ENCODE measurements at regions not wholly inside any gene's neighbourhood (a gene's known extent, or its start where the extent isn't known, plus 50 kb on each side); places are given as distances from the start of the nearest gene placed in this dataset.

DNA sequence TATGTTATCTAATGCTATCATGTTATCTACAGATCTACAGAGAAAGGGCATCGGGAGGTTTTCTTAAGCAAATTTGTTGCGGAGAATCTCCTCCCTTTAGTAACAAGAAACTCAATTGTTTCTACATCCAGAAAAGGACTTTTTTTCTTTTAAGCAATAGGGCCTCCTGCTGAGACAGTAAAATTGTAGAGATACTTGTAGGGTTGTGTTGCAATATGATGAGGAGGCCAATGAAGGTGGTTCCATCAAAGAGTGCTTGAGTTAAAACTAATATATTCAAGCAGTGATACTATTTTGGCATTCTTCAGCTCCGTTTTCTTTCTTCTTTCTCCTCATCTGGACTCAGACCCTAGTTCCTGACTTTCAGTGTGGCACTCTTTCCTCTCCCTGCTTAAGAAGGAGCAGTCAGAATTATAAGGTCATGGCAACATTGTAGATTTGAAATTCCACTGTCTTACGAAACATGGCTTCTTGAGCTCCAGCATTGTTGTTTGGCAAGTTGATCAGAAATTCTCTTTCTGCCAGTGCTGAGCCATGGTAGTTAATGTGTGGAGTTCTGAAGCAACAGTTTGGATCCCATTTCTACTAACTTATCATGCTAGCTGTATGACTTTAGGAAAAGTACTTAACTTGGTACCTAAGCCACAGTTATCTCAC, 202.0 kb upstream of the SLC14A2 start:
- no TSS peak for BruUV-seq (replicated peaks)
- intact Hi-C loops (cut with micrococcal nuclease; ENCODE audit: unreplicated experiment) = no loop called here
- CTCF ChIA-PET = no interaction called here

DNA sequence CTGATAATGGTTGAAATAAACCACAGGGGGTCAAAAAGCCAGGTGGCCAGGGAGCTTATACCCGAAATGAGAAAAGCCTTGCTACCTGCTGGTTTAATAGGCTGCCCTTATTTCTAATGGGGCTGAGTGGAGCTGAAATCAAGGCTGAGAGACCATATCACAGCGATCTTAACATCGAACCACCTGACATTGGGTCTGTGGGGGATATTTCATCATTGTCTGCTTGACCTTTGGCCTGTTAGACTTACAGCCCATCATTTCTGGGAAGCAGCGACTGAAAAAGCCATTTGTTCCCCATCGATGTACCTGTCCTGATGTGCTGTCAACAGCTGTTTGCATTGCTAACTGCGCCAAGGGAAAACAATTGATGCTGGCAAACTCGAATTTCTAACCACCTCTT, 199.7 kb upstream of the SLC14A2 start:
- TF ChIP-seq, protein P1, sequence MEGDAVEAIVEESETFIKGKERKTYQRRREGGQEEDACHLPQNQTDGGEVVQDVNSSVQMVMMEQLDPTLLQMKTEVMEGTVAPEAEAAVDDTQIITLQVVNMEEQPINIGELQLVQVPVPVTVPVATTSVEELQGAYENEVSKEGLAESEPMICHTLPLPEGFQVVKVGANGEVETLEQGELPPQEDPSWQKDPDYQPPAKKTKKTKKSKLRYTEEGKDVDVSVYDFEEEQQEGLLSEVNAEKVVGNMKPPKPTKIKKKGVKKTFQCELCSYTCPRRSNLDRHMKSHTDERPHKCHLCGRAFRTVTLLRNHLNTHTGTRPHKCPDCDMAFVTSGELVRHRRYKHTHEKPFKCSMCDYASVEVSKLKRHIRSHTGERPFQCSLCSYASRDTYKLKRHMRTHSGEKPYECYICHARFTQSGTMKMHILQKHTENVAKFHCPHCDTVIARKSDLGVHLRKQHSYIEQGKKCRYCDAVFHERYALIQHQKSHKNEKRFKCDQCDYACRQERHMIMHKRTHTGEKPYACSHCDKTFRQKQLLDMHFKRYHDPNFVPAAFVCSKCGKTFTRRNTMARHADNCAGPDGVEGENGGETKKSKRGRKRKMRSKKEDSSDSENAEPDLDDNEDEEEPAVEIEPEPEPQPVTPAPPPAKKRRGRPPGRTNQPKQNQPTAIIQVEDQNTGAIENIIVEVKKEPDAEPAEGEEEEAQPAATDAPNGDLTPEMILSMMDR (IDR thresholded peaks at IDR 0.05) = no peak
- TF ChIP-seq POLR2AphosphoS5 (IDR thresholded peaks at IDR 0.05; ENCODE audit: low read depth, low read length) (no peak), TCF7L2 (IDR thresholded peaks at IDR 0.05; ENCODE audit: low read depth, low read length) (no peak), SIN3A (IDR thresholded peaks at IDR 0.05; ENCODE audit: borderline replicate concordance, insufficient read depth, low read depth, low read length) (no peak)
- TF ChIP-seq, protein P2, sequence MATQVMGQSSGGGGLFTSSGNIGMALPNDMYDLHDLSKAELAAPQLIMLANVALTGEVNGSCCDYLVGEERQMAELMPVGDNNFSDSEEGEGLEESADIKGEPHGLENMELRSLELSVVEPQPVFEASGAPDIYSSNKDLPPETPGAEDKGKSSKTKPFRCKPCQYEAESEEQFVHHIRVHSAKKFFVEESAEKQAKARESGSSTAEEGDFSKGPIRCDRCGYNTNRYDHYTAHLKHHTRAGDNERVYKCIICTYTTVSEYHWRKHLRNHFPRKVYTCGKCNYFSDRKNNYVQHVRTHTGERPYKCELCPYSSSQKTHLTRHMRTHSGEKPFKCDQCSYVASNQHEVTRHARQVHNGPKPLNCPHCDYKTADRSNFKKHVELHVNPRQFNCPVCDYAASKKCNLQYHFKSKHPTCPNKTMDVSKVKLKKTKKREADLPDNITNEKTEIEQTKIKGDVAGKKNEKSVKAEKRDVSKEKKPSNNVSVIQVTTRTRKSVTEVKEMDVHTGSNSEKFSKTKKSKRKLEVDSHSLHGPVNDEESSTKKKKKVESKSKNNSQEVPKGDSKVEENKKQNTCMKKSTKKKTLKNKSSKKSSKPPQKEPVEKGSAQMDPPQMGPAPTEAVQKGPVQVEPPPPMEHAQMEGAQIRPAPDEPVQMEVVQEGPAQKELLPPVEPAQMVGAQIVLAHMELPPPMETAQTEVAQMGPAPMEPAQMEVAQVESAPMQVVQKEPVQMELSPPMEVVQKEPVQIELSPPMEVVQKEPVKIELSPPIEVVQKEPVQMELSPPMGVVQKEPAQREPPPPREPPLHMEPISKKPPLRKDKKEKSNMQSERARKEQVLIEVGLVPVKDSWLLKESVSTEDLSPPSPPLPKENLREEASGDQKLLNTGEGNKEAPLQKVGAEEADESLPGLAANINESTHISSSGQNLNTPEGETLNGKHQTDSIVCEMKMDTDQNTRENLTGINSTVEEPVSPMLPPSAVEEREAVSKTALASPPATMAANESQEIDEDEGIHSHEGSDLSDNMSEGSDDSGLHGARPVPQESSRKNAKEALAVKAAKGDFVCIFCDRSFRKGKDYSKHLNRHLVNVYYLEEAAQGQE (IDR thresholded peaks at IDR 0.05; ENCODE audit: insufficient read depth in 1 of 2, low read depth in 2 of 2, low read length in 1 of 2) = no peak
- ATAC-seq = no peak
- H3K27ac ChIP-seq (ENCODE audit: low read length) = no peak overlapping the region
- no peak overlapping the region for H3K4me3 ChIP-seq (ENCODE audit: low read depth in 2 of 2, low read length in 2 of 2)
- ChIA-PET POLR2A (no interaction called here), CTCF (no interaction called here)
- no peaks in the 10 kb centered on the region for H3K9me3 ChIP-seq (ENCODE audit: control insufficient read depth, insufficient read depth, low read depth, low read length)
- H3K27me3 ChIP-seq (ENCODE audit: control insufficient read depth, insufficient read depth, low read length) = no peaks in the 10 kb centered on the region
- no TSS peak for BruUV-seq (replicated peaks)
- no peak for DNase-seq (ENCODE audit: low read depth, low spot score)
- in situ Hi-C loops (cut with HindIII; ENCODE audit: low pct_unique_long_range_greater_than_20kb, low sequenced_read_pairs) (no loop called here), intact Hi-C loops (cut with micrococcal nuclease; ENCODE audit: unreplicated experiment) (no loop called here)
- H3K36me3 ChIP-seq (ENCODE audit: control insufficient read depth, insufficient read depth, low read length) = no peaks in the 10 kb centered on the region
- no peaks in the 10 kb centered on the region for H3K4me1 ChIP-seq (ENCODE audit: control insufficient read depth, insufficient read depth, low read length)

More for the DNA sequence above, 202.0 kb upstream of the SLC14A2 start:
- in situ Hi-C loops (cut with HindIII; ENCODE audit: low pct_unique_long_range_greater_than_20kb, low sequenced_read_pairs) = no loop called here
- no peak for DNase-seq (ENCODE audit: low read depth, low spot score)
- ATAC-seq = no peak
- no peak for TF ChIP-seq SIN3A (IDR thresholded peaks at IDR 0.05; ENCODE audit: borderline replicate concordance, insufficient read depth, low read depth, low read length)
- TF ChIP-seq TCF7L2 (IDR thresholded peaks at IDR 0.05; ENCODE audit: low read depth, low read length) = no peak
- TF ChIP-seq, protein P1 (IDR thresholded peaks at IDR 0.05) = no peak
- TF ChIP-seq POLR2AphosphoS5 (IDR thresholded peaks at IDR 0.05; ENCODE audit: low read depth, low read length) = no peak
- TF ChIP-seq, protein P2 (IDR thresholded peaks at IDR 0.05; ENCODE audit: insufficient read depth in 1 of 2, low read depth in 2 of 2, low read length in 1 of 2) = no peak
- Histone ChIP-seq H3K4me3 (ENCODE audit: low read depth in 2 of 2, low read length in 2 of 2) (no peak overlapping the region), H3K9me3 (ENCODE audit: control insufficient read depth, insufficient read depth, low read depth, low read length) (no peaks in the 10 kb centered on the region), H3K27me3 (ENCODE audit: control insufficient read depth, insufficient read depth, low read length) (no peaks in the 10 kb centered on the region), H3K4me1 (ENCODE audit: control insufficient read depth, insufficient read depth, low read length) (no peaks in the 10 kb centered on the region), H3K36me3 (ENCODE audit: control insufficient read depth, insufficient read depth, low read length) (no peaks in the 10 kb centered on the region), H3K27ac (ENCODE audit: low read length) (no peak overlapping the region)
- POLR2A ChIA-PET = no interaction called here

Measured in Panc1 (cell line).